ENCODE measurements at regions not wholly inside any gene's neighbourhood (a gene's known extent, or its start where the extent isn't known, plus 50 kb on each side); places are given as distances from the start of the nearest gene placed in this dataset.

DNA sequence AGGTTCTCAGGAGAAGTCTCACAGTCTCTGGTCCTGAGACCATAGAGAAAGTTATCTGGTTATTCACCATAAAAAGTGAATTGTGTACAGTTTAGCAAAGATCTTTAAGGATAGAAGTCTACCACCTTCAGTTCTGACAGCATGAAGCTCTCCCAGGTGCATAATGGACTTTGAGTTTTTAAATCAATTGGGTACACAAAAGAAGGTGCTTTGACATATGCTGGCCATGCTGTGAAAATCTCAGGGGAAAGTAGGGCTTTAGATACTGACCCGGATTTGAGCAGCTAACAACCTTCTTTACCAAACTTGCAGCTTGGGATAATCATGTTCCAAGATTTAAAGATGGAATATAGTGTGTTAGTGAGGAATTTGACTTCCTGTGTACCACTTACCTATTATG lies 264.2 kb downstream of the ZSWIM6 start:
- DNase-seq: no peak
- no peak for ATAC-seq (ENCODE audit: poor library complexity)
- intact Hi-C loops (cut with DNase I): no loop called here

DNA sequence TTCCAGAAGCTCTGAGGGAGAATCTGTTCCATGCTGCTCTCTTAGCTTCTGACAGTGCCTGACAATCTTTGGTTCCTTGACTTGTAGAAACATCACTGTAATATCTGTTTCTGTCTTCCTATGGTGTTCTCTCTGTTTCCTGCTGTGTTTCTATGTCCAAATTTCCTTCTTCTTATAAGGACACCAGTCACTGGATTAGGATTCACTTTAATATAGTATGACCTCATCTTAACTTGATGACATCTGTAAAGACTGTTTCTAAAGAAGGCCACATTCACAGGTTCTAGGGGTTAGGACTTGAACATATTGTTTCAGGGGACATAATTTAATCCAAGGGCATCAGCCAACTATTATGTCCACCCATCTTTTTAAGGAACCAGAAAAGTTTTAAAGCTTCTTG lies 265.6 kb downstream of the ZSWIM6 start:
- no peak for DNase-seq
- ATAC-seq (ENCODE audit: poor library complexity): no peak

DNA sequence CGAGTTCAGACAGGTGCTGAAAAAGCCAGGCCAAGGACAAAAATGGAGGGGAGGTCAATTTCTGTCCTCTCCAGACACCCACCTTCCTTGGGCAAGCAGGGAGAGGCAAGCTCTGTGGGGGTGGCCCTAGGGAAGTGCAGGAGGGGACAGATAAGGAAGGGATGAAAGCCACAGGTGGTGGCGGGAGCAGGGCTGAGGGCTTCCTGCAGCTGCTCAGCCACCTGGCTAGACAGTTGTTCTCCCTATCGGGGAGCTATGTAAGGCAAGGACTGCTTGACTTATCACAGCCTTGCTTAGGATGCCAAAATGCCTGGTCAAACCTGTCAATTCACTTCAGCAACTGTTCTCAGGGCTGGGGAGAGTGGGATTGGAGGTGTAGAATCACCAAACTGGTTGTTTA lies 266.1 kb downstream of the ZSWIM6 start:
- DNase-seq (no peak), ATAC-seq (ENCODE audit: poor library complexity) (no peak)
- intact Hi-C loops (cut with DNase I): no loop called here

More for the DNA sequence above, 265.6 kb downstream of the ZSWIM6 start:
- intact Hi-C loops (cut with DNase I): no loop called here

DNA sequence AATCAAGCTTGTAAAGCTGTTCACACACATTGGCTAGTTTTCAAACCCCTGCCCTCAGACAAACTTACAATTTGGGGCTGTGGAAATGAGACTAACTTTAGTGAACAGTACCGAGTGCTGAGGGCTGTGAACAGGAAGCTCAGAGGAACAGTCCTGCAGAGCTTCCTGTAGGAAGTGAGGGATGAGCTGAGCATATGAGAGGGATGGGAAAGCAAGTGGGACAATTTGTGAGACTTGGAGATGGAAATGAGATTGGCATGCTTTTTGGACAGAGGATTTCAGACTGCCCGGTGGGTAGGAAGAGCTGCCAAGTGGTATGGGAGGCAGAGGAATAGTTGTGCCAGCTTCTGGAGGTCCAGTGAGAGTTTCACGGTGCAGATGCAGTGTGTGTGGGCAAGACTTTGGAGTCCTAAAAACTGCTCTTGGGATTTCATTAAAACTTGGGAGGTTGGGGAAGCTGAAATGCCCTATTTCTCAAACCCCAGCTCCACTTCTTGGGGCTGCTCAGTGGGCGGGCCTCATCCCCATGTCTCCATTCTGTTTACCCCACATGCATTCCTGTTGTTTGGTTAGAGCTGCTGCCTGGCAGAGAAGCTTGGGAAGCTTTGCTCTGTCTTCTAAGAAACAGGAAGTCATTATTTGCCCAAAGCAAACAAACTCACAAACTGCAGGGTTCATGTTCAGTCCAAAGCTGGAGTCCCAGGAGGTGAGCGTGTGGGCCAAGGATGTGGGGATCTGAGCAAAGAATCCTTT lies 267.5 kb downstream of the ZSWIM6 start:
- peak; percentile 39 for ATAC-seq (ENCODE audit: poor library complexity)
- no peak for DNase-seq
- intact Hi-C loops (cut with DNase I): no loop called here

DNA sequence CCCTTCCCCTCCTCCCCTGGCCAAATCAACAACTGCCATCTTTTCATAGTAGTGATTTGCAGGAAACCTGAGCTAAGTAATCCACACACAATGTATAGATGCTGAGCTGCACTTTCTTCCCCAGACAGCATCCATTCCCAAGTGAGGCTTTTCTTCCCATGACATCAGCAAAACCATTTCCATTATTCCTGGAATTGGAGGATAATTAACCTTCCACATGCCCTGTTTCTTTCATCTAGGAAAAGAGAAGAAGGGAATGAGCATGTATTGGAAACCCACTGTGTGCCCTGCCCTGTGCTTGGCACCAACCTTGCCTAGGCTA lies 268.0 kb downstream of the ZSWIM6 start:
- intact Hi-C loops (cut with DNase I): no loop called here
- no peak for DNase-seq
- ATAC-seq (ENCODE audit: poor library complexity): no peak

DNA sequence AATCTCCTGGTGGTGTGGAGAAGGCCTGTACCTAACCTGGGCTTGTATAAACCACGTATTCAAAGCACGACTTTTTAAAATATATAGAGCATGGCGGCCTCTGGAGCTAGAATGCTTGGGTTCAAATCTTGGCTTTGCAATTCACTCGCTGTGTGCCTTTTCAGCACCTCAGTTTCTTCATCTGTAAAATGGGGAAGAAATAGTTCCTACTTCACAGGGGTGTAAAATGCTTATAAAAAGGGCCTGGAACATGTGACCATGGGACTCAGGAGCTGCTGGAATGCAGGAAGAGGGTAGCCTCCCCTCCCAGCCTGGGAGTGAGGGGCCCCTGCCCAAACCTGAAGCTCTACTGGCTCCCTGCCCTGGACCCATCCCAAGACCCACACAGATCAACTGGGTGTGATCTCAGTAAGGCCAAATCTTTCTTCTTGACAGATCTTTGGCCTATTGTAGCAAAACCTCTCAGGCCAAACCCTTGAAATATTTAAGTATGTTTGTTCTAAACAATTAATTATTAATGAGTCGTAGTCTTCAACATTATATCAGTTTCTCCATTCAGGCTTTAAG lies 269.0 kb downstream of the ZSWIM6 start:
- no peak for ATAC-seq (ENCODE audit: poor library complexity)
- intact Hi-C loops (cut with DNase I): no loop called here
- DNase-seq: no peak

DNA sequence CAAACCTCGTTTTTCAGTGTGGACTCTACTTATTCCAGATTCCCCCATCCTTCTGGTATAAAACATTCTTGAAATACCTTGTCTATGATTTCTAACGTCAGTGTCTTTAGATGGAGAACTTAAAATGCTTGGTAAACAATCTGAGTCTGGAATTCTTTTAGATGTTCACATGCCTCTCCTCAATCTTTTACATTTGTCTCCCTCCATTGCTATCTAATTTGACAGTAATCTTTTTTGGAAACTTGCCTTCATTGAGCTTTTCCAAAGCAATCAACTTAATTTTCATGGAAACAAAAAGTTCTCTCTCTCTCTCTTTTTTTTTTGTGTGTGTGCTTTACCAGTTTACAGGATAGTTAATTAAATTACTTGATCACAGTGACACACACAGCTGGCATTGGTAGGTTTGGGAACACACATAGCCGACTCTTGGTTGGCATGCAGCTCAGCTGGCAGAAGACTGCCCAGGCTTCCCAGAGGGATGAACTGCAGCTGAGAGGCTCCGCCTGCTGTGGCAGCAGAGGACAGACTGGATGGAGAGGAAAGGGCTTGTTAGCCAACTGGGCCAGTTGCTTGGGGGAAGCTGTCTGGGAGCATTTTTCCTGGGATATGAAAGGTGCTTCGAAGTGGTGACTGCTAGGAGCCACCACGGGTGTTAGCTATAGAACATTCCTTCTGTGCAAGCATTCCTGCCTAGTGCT lies 271.3 kb downstream of the ZSWIM6 start:
- peak; percentile 95 for ATAC-seq (ENCODE audit: poor library complexity)
- peak; percentile 67 for DNase-seq
- intact Hi-C loops (cut with DNase I): no loop called here

DNA sequence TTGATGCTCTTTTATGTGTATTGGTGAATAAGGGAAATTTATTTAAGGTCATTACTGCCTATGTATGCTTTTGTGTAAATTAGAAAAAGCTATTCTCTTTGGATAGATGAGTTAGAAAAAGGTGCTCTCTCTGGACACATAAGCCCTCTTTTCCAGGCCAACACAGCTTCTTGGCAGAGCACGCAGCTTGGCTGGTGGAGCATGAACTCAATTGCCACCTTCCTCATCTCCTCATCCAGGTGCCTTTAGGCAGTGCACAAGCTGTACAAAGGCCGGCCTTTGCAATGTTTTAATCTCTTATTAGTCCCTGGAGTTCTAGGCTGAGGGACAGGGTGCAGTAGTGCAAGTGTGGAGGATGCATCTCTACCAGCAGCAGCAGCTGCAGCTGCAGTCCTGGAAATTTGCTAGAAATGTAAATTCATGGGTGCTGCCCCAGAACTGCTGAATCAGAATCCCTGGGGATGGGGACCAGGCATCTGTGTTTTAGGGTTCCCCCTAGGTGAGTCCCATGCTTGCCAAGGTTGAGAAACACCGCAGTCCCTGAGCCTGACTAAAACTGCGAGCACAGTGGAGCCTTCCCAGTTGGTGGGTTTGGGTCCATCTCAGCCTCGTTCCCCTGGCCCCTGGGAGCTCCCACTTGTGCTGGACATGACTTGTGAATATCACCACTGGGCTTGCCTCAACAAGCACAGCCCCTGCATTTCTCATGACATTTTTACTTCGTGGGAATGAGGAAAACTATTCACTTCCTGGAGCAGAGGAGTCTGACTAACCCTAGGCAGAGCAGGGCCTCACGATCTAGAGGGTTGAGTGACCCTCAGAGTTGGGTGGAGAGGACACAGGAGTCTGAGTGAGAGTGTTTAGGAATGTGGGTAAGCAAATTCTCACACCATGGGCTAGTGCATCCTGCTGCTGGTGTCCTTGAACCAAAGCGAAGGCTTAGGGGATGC lies 272.3 kb downstream of the ZSWIM6 start:
- intact Hi-C loops (cut with DNase I): no loop called here
- ATAC-seq (ENCODE audit: poor library complexity) (no peak), DNase-seq (no peak)

DNA sequence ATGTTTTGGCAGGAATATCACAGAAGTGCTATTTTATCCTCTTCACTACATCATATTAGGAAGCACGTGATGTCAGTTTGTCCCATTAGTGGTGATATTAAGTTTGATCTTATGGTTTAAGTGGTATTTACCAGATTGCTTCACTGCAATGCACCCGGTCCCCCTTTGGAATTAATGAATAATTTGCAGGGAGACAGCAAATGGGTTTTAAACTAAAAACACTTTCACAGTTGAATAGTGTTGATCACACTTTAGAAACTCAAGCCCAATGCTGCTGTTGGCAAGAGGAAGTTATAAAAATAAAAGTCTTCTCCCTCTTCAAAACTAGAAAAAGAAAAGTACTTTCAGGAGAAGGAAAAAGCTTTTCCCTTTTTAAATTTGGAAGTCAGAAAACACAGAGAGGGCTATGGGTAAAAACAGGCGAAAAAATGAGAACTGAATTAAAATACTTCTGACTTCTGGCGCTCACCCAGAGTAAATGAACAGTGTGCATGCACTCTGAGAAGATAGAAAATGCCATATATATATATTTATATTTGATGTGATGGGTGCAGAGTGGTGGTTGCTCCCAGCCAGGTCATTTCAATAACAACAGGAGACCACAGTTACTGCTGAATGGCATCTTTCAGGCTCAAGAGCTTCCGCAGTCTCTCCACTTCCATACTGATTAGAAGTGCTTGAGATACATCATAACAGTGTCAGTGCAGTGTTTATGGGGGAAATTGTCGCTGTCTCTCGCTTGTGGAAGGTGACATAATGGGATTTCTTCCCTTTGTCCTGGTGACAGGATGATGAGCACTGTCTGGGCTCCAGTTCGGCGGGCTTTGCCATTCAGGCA lies 278.0 kb downstream of the ZSWIM6 start:
- intact Hi-C loops (cut with DNase I): no loop called here
- no peak for ATAC-seq (ENCODE audit: poor library complexity)
- DNase-seq: no peak

DNA sequence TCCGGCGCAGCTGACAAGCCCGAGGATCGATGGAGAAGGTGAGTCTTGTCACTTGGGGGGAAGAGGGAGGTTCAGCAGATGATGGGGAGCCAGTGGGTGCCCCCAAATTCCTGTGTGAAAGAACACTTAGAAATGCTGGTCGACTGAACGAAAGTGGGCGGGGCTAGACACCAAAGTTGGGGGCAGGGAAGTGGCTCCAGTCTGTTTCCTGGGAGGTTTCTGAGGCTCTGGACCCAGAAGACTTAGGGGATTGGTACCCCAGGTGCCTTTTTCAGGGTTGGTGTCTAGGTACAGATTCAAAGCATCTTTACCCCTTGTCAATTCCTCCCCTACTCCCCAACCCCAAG lies 278.6 kb downstream of the ZSWIM6 start:
- ATAC-seq (ENCODE audit: poor library complexity): no peak
- intact Hi-C loops (cut with DNase I): no loop called here

DNA sequence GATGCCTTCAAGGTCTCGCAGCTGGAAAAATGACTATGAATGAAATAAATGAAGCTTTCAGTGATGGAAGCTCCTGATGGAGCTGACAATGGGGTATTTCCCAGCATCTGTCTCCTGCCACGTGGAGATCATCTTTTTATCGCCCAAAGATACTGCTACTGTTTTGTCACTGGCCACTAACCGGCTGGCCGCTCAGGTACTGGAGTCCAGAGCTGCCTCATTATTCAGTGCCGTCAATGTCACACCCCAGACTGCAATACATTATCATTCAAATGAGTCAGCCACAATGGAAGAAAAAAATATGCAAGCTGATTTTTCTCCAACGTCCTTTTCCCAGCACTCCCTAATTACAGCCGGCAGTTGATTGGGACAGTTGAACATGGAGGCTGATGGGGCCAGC lies 280.4 kb downstream of the ZSWIM6 start:
- ATAC-seq (ENCODE audit: poor library complexity) (no peak), DNase-seq (no peak)
- intact Hi-C loops (cut with DNase I): no loop called here

More for the DNA sequence above, 278.6 kb downstream of the ZSWIM6 start:
- no peak for DNase-seq

DNA sequence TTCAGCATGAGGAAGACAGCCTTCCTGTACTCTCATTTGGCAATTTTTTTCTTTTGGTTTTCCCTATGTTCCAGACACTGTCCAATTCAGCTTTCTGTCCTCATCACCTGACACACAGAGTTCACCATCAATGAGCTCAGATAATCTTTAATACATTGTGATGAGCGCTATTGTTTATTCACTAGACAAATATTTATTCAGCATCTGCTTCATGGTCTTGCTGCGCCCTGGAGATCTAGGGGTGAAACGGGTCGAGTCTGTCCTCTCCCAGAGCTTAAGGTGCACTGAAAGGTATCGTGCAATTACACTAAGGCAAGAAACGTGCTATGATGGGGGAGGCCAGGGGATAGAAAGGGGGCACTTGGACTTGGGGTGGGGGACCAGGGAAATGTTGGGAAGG lies 281.6 kb downstream of the ZSWIM6 start:
- intact Hi-C loops (cut with DNase I): no loop called here
- ATAC-seq (ENCODE audit: poor library complexity) (no peak), DNase-seq (no peak)

DNA sequence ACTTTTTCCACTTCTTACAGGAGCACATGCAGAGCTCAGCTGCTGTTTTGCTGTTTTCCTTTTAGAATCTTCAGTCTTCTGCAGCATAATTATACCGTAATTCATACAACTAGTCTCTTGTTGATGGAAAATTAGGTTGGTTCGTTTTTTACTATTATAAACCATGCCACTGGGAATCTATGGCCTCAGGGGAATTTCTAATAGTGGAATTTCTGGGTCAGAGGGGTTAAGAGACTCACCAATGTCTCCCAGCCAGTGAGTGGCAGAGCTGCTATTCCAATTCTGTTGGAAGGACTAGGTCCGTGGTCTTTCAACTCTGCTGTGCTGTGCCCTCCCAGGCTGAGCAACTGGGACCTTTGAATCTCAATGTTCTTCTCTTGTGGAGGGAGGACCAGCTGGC lies 282.5 kb downstream of the ZSWIM6 start:
- intact Hi-C loops (cut with DNase I): no loop called here
- ATAC-seq (ENCODE audit: poor library complexity) (no peak), DNase-seq (no peak)

DNA sequence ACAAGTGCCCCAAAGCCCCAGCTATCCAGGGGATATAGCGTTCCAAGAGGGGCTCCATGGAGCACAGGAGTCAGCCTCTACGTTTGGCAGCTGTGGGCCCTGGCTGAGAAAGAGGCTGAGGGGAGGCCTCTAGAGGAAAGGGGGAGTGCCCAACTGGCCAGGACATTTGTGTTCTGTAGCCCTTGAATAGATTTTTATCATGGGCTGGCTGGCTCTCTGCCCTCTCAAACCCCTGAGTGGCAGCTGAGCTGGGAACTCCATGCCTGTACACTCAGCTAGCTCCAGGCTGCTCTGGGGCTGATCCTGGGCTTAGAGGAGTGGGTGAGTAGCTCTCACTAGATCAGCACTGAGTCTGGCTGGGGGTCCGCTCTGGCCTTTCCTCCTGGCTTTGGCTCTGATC lies 285.0 kb downstream of the ZSWIM6 start:
- intact Hi-C loops (cut with DNase I): no loop called here
- DNase-seq: no peak
- no peak for ATAC-seq (ENCODE audit: poor library complexity)

DNA sequence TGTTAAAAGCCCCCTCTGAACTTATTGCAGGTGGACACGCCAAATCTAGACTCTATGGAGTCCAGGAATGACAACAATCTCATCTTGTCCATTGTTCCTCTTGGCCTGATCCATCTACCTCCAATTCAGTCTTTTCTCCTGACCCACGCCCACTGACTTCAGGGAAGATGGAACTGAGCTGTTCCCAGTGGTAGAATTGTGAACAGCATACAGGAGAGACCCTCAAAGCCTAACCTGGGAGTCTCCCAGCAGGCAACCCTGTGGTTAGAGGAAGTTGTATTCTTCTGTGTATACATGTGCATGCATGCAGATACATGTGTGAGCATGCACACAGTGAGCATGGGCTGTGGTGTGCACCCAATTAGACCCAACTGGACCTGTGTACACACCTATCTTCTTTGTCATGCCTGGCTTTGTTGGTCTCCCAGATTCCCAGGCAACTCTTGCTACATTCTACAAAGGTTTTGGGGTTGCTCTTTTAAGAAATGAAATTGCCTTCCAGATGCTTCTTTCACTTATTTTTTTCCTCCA lies 286.0 kb downstream of the ZSWIM6 start:
- intact Hi-C loops (cut with DNase I): no loop called here
- ATAC-seq (ENCODE audit: poor library complexity): no peak
- no peak for DNase-seq

DNA sequence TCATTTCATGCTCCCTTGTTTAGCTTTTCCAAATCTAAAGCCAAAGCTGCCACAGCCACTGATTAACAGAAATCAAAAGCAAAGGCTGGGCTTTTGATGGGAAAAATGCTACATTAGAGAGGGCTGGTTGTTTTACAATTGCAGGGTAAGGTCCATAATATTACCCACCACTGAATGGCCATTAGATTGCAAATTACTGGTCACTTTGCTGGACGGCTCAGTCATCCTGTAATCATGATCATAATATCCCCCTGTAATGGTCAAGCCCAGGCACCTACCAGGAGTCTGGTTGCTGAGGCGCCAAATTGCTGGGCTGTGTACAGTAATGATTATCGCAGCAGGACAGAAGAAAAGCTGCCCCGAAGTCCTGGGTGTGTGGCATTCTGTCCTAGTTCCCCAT lies 286.5 kb downstream of the ZSWIM6 start:
- no peak for ATAC-seq (ENCODE audit: poor library complexity)
- no peak for DNase-seq
- intact Hi-C loops (cut with DNase I): no loop called here

DNA sequence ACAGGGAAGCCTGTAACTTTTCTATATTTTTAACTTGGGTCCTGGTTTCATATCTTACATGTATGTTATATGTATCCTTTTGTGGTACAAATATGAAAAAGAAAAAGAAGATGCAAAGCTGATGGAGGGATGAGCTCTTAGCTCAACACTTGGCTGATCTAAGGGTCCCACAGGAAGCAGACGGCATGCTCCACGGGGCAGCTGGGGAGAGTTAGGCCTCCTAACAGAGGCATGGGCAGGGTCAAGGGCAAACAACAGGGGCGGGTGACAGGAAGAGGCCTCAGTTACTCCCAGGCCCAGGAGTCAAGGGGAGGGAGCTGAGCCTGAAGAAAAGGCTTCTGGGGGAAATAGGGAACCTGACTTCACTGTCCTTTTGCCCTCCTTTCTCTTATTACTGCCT lies 287.2 kb downstream of the ZSWIM6 start:
- intact Hi-C loops (cut with DNase I): no loop called here
- DNase-seq (no peak), ATAC-seq (ENCODE audit: poor library complexity) (no peak)

DNA sequence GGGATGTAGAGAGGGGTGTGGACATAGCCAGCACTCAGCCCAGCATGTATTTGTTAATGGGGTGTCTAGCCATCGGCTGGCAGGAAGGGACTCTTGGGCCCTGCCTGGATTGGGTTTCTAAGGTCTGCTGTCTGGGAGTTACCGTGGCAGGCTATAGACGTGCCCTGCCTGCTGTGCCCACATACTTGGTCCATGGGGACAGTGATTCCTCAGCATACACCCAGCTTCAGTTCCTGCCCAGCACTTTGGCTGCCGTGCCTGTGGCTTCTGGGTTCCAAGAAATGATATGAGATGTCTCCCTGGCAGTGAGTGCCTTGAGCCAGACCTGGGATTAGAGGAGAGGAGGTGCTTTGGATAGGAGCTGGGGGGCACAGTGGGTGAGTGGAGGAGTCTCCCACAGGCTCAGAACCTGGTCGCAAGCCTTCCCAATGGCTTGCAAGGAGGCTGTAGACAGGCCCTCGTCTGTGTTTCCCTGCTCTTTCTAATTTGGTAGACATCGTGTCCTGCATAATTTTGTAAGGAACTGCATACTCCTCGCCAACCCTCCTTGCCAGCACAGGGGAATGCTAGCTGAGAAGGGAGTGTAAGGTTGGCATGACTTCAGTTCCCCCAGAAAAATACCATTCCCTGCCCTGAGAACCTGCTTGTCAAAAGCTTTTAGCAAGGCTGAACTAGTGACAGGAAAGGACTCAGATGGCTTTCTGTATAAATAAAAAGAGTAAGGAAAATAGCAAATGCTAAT lies 287.9 kb downstream of the ZSWIM6 start:
- intact Hi-C loops (cut with DNase I): no loop called here
- ATAC-seq (ENCODE audit: poor library complexity): peak; percentile 16
- DNase-seq: no peak

Measured in Right ventricle myocardium superior (tissue), 1 donor.